PC-9 (cell line): ENCODE measurements at regions not wholly inside any gene's neighbourhood (a gene's known extent, or its start where the extent isn't known, plus 50 kb on each side); places are given as distances from the start of the nearest gene placed in this dataset.

Source experiments
- CTCF ChIP-seq: fragments of 200-600 bp; sonication (generic); conservative IDR thresholded peaks from 2 replicates; pipeline ENCODE4 v1.6.1; 2017; ENCODE audit warnings: mixed run types, antibody characterized with exemption, mild to moderate bottlenecking, moderate library complexity
- EZH2 ChIP-seq: fragments of 200-600 bp; sonication (generic); IDR thresholded peaks from 2 replicates; pipeline ENCODE4 v1.8.0; 2017; ENCODE audit warnings: antibody characterized with exemption, low read depth

GRCh38 chr16:48946686-48947370 lies 334.8 kb downstream of the CBLN1 start:
- no peak for TF ChIP-seq CTCF
- TF ChIP-seq EZH2: no peak
